Adrenal gland (tissue), 9 donors: ENCODE measurements at regions not wholly inside any gene's neighbourhood (a gene's known extent, or its start where the extent isn't known, plus 50 kb on each side); places are given as distances from the start of the nearest gene placed in this dataset.

Experiments used
- DNase-seq, 7 donors: peaks; one replicate each; pipeline ENCODE4 v3.0.0-alpha.2; 2019 to 2020
- H3K27ac ChIP-seq, 5 donors: fragments of 200-600 bp; sonication (generic) in 4 of 5; 1 replicate in 3 of 5; 2 replicates in 2 of 5; pipeline versions ENCODE4 v1.5.1 to v1.8.0; 2016 to 2020; ENCODE audit warnings: mild to moderate bottlenecking in 1 of 5
- H3K27me3 ChIP-seq: fragments of 200-600 bp; 2 replicates; pipeline ENCODE4 v1.8.0; 2021
- H3K36me3 ChIP-seq, 2 donors: fragments of 200-600 bp; replicated peaks in 1 of 2; 1 replicate in 1 of 2; 2 replicates in 1 of 2; pipeline versions ENCODE4 v1.5.1 to v1.8.0; 2018 to 2022
- H3K4me1 ChIP-seq, 2 donors: fragments of 200-600 bp; replicated peaks in 1 of 2; 1 replicate in 1 of 2; 2 replicates in 1 of 2; pipeline versions ENCODE4 v1.5.1 to v1.8.0; 2018 to 2021
- H3K4me3 ChIP-seq, 4 donors: fragments of 200-600 bp; sonication (generic) in 3 of 4; one replicate each; pipeline ENCODE4 v1.5.1; 2016 to 2018
- H3K9me3 ChIP-seq, 3 donors: fragments of 200-600 bp; sonication (generic) in 1 of 3; replicated peaks in 1 of 3; 1 replicate in 2 of 3; 2 replicates in 1 of 3; pipeline versions ENCODE4 v1.5.1 to v1.8.0; 2016 to 2021
- CTCF ChIP-seq, 6 experiments: fragments of 450-650 bp in 4 of 6; fragments of 200-600 bp in 2 of 6; sonication (generic) in 1 of 6; IDR thresholded peaks; 1 replicate in 5 of 6; 2 replicates in 1 of 6; pipeline versions ENCODE4 v1.5.1 to v1.8.0; 2016 to 2021; ENCODE audit warnings: antibody characterized with exemption in 6 of 6, mild to moderate bottlenecking in 2 of 6, moderate library complexity in 1 of 6
- POLR2A ChIP-seq, 2 donors: fragments of 450-650 bp; IDR thresholded peaks; one replicate each; pipeline ENCODE4 v1.6.1; 2017; ENCODE audit warnings: antibody characterized with exemption in 2 of 2, mild to moderate bottlenecking in 2 of 2, moderate library complexity in 1 of 2
- WGBS, 4 donors: extraction: QIAGEN DNeasy Blood & Tissue Kit in 2 of 4; methylation state at CpG; one replicate each; pipeline versions ENCODE4 v1.1.5 to v1.1.7; 2013 to 2017; 5-methylcytosine and 5-hydroxymethylcytosine counted together
- intact Hi-C, 2 donors: fragments of 100-400 bp; cut with DNase I; formaldehyde crosslinking; loops; one replicate each; pipeline versions ENCODE4 v1.14.1 to v1.15.0; 2022 to 2023
- donor health status: healthy with polysubstance abuse.
- donor health status: Bipolar disorder and iron deficiency.
- donor health status: DM: yes; HTN: yes; CAD: no.
- donor health status: DM: no; HTN: no; CAD: no.
- donor health status: DM: no; HTN: no; CAD: no.

GRCh38 chr20:16197696-16198095 lies 375.6 kb downstream of the KIF16B start:
- 78 to 87% (median 85%) methylated on average over 2 of the region's 2 CpGs for WGBS, 4 donors
- intact Hi-C loops, result no loop called here
- no peak for DNase-seq
- no peaks in the 10 kb centered on the region for H3K4me1 ChIP-seq
- H3K27me3 ChIP-seq, result no peaks in the 10 kb centered on the region
- no peak overlapping the region for H3K4me3 ChIP-seq
- H3K9me3 ChIP-seq, result no peaks in the 10 kb centered on the region
- TF ChIP-seq CTCF (IDR thresholded peaks at IDR 0.05) (no peak), POLR2A (IDR thresholded peaks at IDR 0.05) (no peak)
- no peak overlapping the region for H3K27ac ChIP-seq
- no peaks in the 10 kb centered on the region for H3K36me3 ChIP-seq

- DNase-seq, result no peak
- H3K27ac ChIP-seq, result no peak overlapping the region
- intact Hi-C loops, result no loop called here
- H3K4me1 ChIP-seq, result no peaks in the 10 kb centered on the region
- no peak overlapping the region for H3K4me3 ChIP-seq
- TF ChIP-seq CTCF (IDR thresholded peaks at IDR 0.05), result no peak
- TF ChIP-seq POLR2A (IDR thresholded peaks at IDR 0.05), result no peak
- no peaks in the 10 kb centered on the region for H3K27me3 ChIP-seq
- no peaks in the 10 kb centered on the region for H3K36me3 ChIP-seq
- H3K9me3 ChIP-seq, result no peaks in the 10 kb centered on the region
These were observed 377.6 kb downstream of the KIF16B start for GRCh38 chr20:16195671-16196070.

GRCh38 chr20:16194617-16195360 lies 378.5 kb downstream of the KIF16B start:
- no peaks in the 10 kb centered on the region for H3K9me3 ChIP-seq
- WGBS, 4 donors, result 82 to 83% (median 82%) methylated on average over 2 of the region's 2 CpGs
- intact Hi-C loops, result no loop called here

GRCh38 chr20:16191496-16191895 lies 381.8 kb downstream of the KIF16B start:
- DNase-seq, result no peak
- no peaks in the 10 kb centered on the region for H3K9me3 ChIP-seq
- H3K27me3 ChIP-seq, result no peaks in the 10 kb centered on the region
- H3K4me3 ChIP-seq, result no peak overlapping the region
- WGBS, 4 donors, result 49 to 76% (median 72%) methylated on average over 2 of the region's 2 CpGs
- intact Hi-C loops, result no loop called here
- no peak overlapping the region for H3K27ac ChIP-seq
- no peak for TF ChIP-seq POLR2A (IDR thresholded peaks at IDR 0.05)
- no peaks in the 10 kb centered on the region for H3K36me3 ChIP-seq
- H3K4me1 ChIP-seq, result no peaks in the 10 kb centered on the region

More at GRCh38 chr20:16194617-16195360, 378.5 kb downstream of the KIF16B start:
- Histone ChIP-seq H3K4me3 (no peak overlapping the region), H3K27me3 (no peaks in the 10 kb centered on the region), H3K36me3 (no peaks in the 10 kb centered on the region), H3K4me1 (no peaks in the 10 kb centered on the region), H3K27ac (no peak overlapping the region)
- TF ChIP-seq CTCF (IDR thresholded peaks at IDR 0.05), result no peak
- TF ChIP-seq POLR2A (IDR thresholded peaks at IDR 0.05), result no peak
- no peak for DNase-seq

- Histone ChIP-seq H3K36me3 (no peaks in the 10 kb centered on the region), H3K4me3 (no peak overlapping the region), H3K27me3 (no peaks in the 10 kb centered on the region), H3K9me3 (no peaks in the 10 kb centered on the region), H3K27ac (no peak overlapping the region), H3K4me1 (no peaks in the 10 kb centered on the region)
- no peak for DNase-seq
- intact Hi-C loops, result no loop called here
- no peak for TF ChIP-seq CTCF (IDR thresholded peaks at IDR 0.05)
- TF ChIP-seq POLR2A (IDR thresholded peaks at IDR 0.05), result no peak
- WGBS, 4 donors, result 86 to 94% (median 87%) methylated on average over 3 to 4 of the region's 4 CpGs
These were observed 383.9 kb downstream of the KIF16B start for GRCh38 chr20:16189371-16189770.
